Activated CD8-positive, alpha-beta memory T cell treated with anti-CD3 and anti-CD28 coated beads for 4 hours (primary cell): ENCODE measurements at regions not wholly inside any gene's neighbourhood (a gene's known extent, or its start where the extent isn't known, plus 50 kb on each side); places are given as distances from the start of the nearest gene placed in this dataset.
"Not testable (repeated sequence)": the region's sequence is repeated elsewhere in the genome, so short reads cannot be mapped to it uniquely, and the experiment has no call there.

Experiments
- DNase-seq, 2 donors: peaks; one replicate each; pipeline ENCODE4 v3.0.0-alpha.2; 2020; ENCODE audit warnings: low read depth in 2 of 2

GRCh38 chr5:112534067-112534583 is 115.0 kb upstream of the EPB41L4A start:
- DNase-seq: no peak

GRCh38 chr5:112534611-112535255 is 115.7 kb upstream of the EPB41L4A start:
- DNase-seq: no peak

DNA sequence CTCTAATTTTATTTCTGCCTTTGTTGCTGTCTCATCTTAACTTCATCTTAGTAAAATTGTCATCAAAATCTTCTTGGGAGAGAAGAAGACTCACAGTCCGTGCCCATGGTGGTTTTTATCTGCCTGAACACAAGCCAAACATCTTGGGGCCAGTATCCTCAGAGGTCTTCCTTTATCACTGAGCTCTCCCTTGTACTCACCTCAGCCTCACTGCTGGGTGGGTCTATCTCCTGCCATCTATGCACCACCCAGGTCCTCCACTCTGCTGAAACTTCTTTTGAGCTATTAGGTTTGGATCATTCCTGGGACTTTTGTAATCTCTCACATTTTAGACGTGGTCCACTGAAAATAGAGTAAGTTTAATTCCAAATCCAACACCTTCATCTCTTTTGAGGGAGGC is 116.3 kb upstream of the EPB41L4A start:
- no peak for DNase-seq

GRCh38 chr5:112544558-112544957 is 125.5 kb upstream of the EPB41L4A start:
- not testable (repeated sequence) for DNase-seq

DNA sequence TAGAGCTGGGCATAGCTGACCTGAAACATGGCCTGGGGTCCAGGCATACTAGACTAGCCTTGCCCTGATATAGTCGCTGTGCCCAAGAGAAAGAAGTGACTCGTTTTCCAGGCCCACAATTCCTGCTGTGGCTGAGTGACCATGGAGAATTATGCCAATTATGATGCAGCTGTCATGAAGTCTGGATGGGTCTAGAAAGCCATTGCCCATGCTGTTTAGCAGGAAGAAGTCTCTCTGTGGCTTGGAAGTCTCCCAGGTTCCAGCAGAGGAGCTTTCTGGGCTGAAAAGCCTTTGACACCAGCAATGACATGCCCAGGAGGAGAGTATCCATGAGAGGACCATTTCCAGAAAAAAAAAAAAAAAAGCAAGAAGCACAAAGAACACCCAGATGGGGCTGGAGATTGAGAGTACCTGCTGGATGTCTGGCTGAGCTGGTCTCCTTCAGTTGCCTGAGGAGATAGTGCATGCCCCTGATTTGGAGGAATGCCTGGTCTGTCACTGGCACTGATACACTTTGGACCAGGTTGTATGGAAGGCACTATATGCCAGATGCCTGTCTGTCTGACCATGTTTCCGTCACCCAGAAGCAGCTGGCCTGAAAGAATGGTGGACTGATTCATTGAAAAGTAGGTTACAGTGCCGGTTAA is 128.0 kb upstream of the EPB41L4A start:
- DNase-seq: no peak

GRCh38 chr5:112548246-112548881 is 129.3 kb upstream of the EPB41L4A start:
- DNase-seq: no peak

GRCh38 chr5:112549127-112549526 is 130.1 kb upstream of the EPB41L4A start:
- no peak for DNase-seq

DNA sequence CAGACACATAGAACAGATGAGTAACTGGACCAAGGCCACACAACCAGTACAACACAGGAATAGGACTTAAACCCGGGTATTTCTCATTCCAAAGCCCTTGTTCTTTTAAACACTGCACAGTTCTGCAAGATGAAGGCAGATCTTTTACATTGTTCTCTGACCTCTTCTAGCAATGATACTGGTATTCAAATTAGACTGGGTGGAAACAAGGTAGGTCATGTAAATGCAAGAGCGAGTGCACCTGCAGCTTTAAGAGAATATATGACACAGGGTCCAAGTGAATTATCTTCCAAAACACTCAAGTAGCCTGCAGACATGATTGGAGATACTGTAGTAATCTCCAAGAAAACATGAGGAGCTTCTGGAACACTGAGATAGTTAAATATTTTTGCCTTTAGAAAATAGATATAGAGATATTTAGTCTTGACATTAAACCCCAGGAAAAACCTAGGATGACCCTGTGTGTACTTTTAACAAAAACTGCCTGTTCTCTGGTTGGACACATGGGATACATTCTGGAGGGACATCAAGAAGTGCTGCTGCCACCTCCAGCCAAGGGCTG is 130.6 kb upstream of the EPB41L4A start:
- no peak for DNase-seq

GRCh38 chr5:112551419-112552032 is 132.4 kb upstream of the EPB41L4A start:
- peak in 1 of 2 donors; percentile 2 for DNase-seq

DNA sequence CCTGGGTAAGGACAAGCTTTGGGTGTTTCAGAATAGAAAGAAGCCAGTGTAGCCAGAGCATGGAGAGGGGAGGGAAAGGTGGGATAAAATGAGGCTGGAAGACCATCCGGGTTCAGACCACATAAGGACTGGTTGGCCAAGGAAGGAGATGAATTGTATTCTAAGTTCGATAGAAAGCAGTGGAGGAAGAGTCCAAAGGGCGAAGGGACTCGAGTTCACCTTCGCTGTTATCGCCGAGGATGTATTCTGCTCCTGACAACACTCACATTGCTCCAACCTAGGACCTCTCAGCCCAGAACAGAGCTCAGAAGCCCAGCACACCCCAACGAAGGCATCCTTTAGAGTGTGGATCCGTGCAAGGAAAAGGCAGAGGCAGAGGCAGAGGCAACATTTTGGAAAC is 133.1 kb upstream of the EPB41L4A start:
- no peak for DNase-seq

GRCh38 chr5:112552791-112553190 is 133.7 kb upstream of the EPB41L4A start:
- DNase-seq: no peak

GRCh38 chr5:112554101-112554977 is 135.3 kb upstream of the EPB41L4A start:
- DNase-seq: no peak

DNA sequence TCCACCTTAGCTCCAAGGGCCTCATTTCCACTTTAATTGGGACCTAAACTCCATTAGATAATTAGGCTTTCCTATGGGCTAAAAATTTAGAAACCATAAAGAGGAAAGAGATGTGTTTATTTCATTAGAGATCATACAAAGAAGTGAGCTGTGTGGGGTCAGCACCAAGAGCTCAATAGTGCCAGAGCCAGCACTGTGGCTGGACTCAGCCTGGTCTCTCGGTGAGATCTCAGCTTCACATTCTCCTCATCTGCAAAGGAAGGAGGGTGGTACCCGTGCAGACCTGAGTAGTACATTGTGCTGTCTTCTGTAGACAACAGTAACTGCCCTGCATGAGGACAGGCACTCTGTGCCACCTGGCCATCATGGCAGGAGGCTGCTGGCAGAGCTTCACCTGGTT is 136.1 kb upstream of the EPB41L4A start:
- DNase-seq: no peak

GRCh38 chr5:112555691-112556090 is 136.6 kb upstream of the EPB41L4A start:
- no peak for DNase-seq

DNA sequence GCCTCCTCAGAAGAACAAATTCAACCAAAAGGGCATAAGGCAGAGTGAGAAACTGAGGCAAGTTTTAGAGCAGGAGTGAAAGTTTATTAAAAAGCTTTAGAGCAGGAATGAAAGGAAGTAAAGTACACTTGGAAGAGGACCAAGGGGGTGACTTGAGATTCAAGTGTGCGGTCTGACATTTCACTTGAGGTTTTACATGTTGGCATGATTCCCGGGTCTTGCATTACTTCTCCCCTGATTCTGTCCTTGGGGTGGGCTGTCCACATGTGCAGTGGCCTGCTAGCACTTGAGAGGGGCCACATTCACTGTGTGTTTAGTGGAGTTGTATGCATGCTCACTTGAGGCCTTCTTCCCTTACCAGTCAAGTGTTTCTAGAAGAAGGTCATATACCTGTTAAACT is 140.4 kb upstream of the EPB41L4A start:
- DNase-seq: not testable (repeated sequence)

GRCh38 chr5:112560371-112560770 is 141.3 kb upstream of the EPB41L4A start:
- DNase-seq: no peak

GRCh38 chr5:112563169-112563826 is 144.2 kb upstream of the EPB41L4A start:
- DNase-seq: no peak

DNA sequence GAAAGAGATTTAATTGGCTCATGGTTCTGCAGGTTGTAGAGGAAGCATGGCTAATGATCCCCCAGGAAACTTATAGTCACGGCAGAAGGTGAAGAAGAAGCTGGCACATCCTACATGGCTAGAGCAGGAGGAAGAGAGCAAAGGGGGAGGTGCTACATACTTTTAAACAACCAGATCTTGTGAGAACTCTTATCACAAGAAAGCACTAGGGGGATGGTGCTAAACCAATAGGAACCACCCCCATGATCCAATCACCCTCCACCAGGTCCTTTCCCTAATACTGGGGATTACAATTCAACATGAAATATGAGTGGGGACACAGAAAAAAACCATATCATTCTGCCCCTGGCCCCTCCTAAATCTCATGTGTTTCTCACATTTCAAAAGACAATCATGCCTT is 147.2 kb upstream of the EPB41L4A start:
- no peak for DNase-seq

- no peak for DNase-seq
Measured at GRCh38 chr5:112569596-112569995, 150.5 kb upstream of the EPB41L4A start.

DNA sequence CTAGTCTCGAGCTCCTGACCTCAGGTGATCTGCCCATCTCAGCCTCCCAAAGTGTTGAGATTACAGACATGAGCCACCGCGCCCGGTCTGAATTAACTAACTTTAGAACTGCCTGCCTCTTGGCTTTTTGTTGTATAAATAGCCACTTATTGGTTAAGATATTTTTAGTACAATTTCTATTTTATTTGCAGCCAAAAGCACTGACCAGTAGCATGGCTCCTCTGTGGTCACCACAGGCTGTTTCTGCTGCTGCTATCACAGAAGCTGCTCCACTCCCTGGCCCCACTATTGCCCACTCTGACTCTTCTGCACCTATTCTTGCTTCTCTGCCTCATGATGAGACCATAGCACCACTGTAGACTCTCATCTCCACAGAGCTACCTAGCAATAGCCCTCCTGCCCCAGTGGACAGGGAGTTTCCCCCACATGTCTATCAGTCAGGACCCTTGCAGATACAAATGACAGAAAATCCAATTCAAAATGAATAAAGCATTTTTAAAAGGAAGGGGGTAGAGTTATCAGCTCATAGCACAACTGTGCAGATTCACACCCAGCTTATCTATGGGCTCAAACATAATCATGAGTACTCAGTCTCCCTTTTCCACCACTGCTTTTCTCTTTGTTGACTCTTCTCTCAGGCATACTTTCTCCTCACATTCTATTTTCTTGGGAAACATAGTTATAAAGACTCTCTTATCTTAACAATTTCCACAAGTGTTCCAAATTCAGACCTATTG is 151.8 kb upstream of the EPB41L4A start:
- no peak for DNase-seq
